ENCODE measurements at regions not wholly inside any gene's neighbourhood (a gene's known extent, or its start where the extent isn't known, plus 50 kb on each side); places are given as distances from the start of the nearest gene placed in this dataset.

DNA sequence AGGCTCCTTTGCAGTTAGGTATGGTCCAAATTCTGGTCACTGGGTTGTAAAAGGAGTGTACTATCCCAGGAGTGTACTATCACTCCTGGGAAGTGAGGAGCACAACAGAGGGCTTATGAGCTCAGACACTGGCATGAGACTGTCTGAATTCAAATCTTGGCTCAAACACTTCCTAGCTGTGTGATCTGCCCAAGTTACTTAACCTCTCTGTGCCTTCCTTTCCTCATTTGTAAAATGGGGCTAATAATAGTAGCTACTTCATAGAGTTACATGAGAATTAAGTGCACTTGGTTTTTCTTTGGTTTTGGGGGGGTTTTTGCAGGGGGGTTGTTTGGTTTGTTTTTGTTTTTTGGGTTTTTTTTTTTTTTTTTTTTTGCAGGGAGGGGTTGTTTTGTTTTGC lies 152.0 kb downstream of the BCOR start:
- no peaks in the 10 kb centered on the region for H3K79me2 ChIP-seq (ENCODE audit: insufficient read depth, low read length)
- Mint-ChIP-seq H3K4me3 (no peak overlapping the region), H3K27me3 (ENCODE audit: low read depth) (peaks cover 12% of the 10 kb centered on the region), H3K9me3 (peaks cover 68 to 83% of the 10 kb centered on the region in 2 experiments), H3K4me1 (peaks cover 16 to 25% of the 10 kb centered on the region in 2 experiments), H3K27ac (no peak overlapping the region), H3K36me3 (ENCODE audit: insufficient read depth in 1 of 3, low read depth in 3 of 3) (peaks cover 0 to 8% (median 4%) of the 10 kb centered on the region in 3 experiments; a peak in 5 of 7 replicates)
- no peaks in the 10 kb centered on the region for H4K20me1 ChIP-seq (ENCODE audit: control insufficient read depth, insufficient read depth, insufficient read length)
- H2BK15ac ChIP-seq (ENCODE audit: low read depth, low read length) = no peak overlapping the region
- no peak overlapping the region for H2AFZ ChIP-seq (ENCODE audit: low read length)
- no peak for DNase-seq
- H3K9ac ChIP-seq (ENCODE audit: extremely low read depth, insufficient read length, low read length) = no peak overlapping the region
- no peak overlapping the region for H3K56ac ChIP-seq (ENCODE audit: insufficient read length, low read depth, low read length)
- H4K91ac ChIP-seq (ENCODE audit: insufficient read length, low read depth, low read length) = no peak overlapping the region
- H2BK120ac ChIP-seq (ENCODE audit: low read depth, low read length, poor library complexity, severe bottlenecking) = no peak overlapping the region
- H4K8ac ChIP-seq (replicated peaks; ENCODE audit: insufficient read length, low read depth, low read length) = no peak overlapping the region
- H3K79me1 ChIP-seq (ENCODE audit: insufficient read depth, low read depth, low read length, poor library complexity, severe bottlenecking) = no peaks in the 10 kb centered on the region
- H2BK5ac ChIP-seq (ENCODE audit: insufficient read length, low read length) = no peak overlapping the region
- H3K4me2 ChIP-seq (ENCODE audit: insufficient read depth, insufficient read length, low read length) = no peak overlapping the region
- H3K23me2 ChIP-seq (ENCODE audit: insufficient read length, low read depth, low read length, poor library complexity, severe bottlenecking) = no peaks in the 10 kb centered on the region
- H3K23ac ChIP-seq (ENCODE audit: insufficient read length, low read depth, low read length) = no peak overlapping the region
- no peak overlapping the region for H3K27ac ChIP-seq (ENCODE audit: insufficient read length, low read depth, low read length)
- H3K9me3 ChIP-seq (ENCODE audit: control insufficient read depth, low read depth, low read length) = no peaks in the 10 kb centered on the region
- peaks cover 2% of the 10 kb centered on the region; the same call in 1 of the 2 replicates for H3K4me1 ChIP-seq (ENCODE audit: insufficient read depth, low read length)
- no peak overlapping the region for H3K14ac ChIP-seq (ENCODE audit: insufficient read depth, low read length)
- no peak overlapping the region for H4K5ac ChIP-seq (ENCODE audit: insufficient read length, low read depth, low read length)
- no peak overlapping the region for H2BK20ac ChIP-seq (ENCODE audit: low read depth, low read length, poor library complexity, severe bottlenecking)
- no peak overlapping the region for H2BK12ac ChIP-seq (ENCODE audit: insufficient read length, low read depth, low read length)
- no peak overlapping the region for H3T11ph ChIP-seq (ENCODE audit: low read length)
- H3K27me3 ChIP-seq (ENCODE audit: insufficient read depth, low read length) = no peaks in the 10 kb centered on the region
- H3K18ac ChIP-seq (ENCODE audit: insufficient read length, low read depth, low read length) = no peak overlapping the region
- TF ChIP-seq, protein P1, sequence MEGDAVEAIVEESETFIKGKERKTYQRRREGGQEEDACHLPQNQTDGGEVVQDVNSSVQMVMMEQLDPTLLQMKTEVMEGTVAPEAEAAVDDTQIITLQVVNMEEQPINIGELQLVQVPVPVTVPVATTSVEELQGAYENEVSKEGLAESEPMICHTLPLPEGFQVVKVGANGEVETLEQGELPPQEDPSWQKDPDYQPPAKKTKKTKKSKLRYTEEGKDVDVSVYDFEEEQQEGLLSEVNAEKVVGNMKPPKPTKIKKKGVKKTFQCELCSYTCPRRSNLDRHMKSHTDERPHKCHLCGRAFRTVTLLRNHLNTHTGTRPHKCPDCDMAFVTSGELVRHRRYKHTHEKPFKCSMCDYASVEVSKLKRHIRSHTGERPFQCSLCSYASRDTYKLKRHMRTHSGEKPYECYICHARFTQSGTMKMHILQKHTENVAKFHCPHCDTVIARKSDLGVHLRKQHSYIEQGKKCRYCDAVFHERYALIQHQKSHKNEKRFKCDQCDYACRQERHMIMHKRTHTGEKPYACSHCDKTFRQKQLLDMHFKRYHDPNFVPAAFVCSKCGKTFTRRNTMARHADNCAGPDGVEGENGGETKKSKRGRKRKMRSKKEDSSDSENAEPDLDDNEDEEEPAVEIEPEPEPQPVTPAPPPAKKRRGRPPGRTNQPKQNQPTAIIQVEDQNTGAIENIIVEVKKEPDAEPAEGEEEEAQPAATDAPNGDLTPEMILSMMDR (conservative IDR thresholded peaks at IDR 0.05) = no peak
- no peak overlapping the region for H3K4ac ChIP-seq (ENCODE audit: low read depth, low read length)
- H2AK5ac ChIP-seq (ENCODE audit: insufficient read length, low read length) = no peak overlapping the region

All from H9 (cell line).